GM21515 (cell line): ENCODE measurements at regions not wholly inside any gene's neighbourhood (a gene's known extent, or its start where the extent isn't known, plus 50 kb on each side); places are given as distances from the start of the nearest gene placed in this dataset.
"Not testable (repeated sequence)": the region's sequence is repeated elsewhere in the genome, so short reads cannot be mapped to it uniquely, and the experiment has no call there.

Experiments used
- ATAC-seq: cut with Tn5 transposase; IDR thresholded peaks from one replicate; pipeline ENCODE4 v1.9.1; 2021; ENCODE audit not compliant: unreplicated experiment

GRCh38 chr10:53102424-53102823, 329.8 kb upstream of the MBL2 start:
- no peak for ATAC-seq

- no peak for ATAC-seq
Observed at GRCh38 chr10:53093878-53094277, 321.3 kb upstream of the MBL2 start.

- ATAC-seq: no peak
Observed at GRCh38 chr10:53091574-53091973, 319.0 kb upstream of the MBL2 start.

GRCh38 chr10:53088961-53089360, 316.4 kb upstream of the MBL2 start:
- no peak for ATAC-seq

- no peak for ATAC-seq
Observed at GRCh38 chr10:53079283-53079682, 306.7 kb upstream of the MBL2 start.

- ATAC-seq: no peak
Observed at GRCh38 chr10:53076948-53077347, 304.4 kb upstream of the MBL2 start.

- no peak for ATAC-seq
Observed at GRCh38 chr10:53075469-53075868, 302.9 kb upstream of the MBL2 start.

GRCh38 chr10:53072144-53072543, 299.6 kb upstream of the MBL2 start:
- ATAC-seq: no peak

- no peak for ATAC-seq
Observed at GRCh38 chr10:53071505-53072125, 299.0 kb upstream of the MBL2 start.

- ATAC-seq: no peak
Observed at GRCh38 chr10:53069013-53069412, 296.4 kb upstream of the MBL2 start.

- no peak for ATAC-seq
Observed at GRCh38 chr10:53064614-53065013, 292.0 kb upstream of the MBL2 start.

GRCh38 chr10:53063805-53064204, 291.2 kb upstream of the MBL2 start:
- ATAC-seq: no peak

GRCh38 chr10:53052521-53053164, 280.1 kb upstream of the MBL2 start:
- no peak for ATAC-seq

- no peak for ATAC-seq
Observed at GRCh38 chr10:53045315-53045714, 272.7 kb upstream of the MBL2 start.

- ATAC-seq: not testable (repeated sequence)
Observed at GRCh38 chr10:53035823-53036222, 263.2 kb upstream of the MBL2 start.

GRCh38 chr10:53033396-53033795, 260.8 kb upstream of the MBL2 start:
- ATAC-seq: no peak

GRCh38 chr10:53029872-53030849, 257.6 kb upstream of the MBL2 start:
- ATAC-seq: peak; percentile 56

- ATAC-seq: no peak
Observed at GRCh38 chr10:53029449-53029848, 256.9 kb upstream of the MBL2 start.

GRCh38 chr10:53025765-53026164, 253.2 kb upstream of the MBL2 start:
- not testable (repeated sequence) for ATAC-seq

- no peak for ATAC-seq
Observed at GRCh38 chr10:53025172-53025711, 252.7 kb upstream of the MBL2 start.

- ATAC-seq: no peak
Observed at GRCh38 chr10:53023411-53023810, 250.8 kb upstream of the MBL2 start.
